A673 (cell line): ENCODE measurements at regions not wholly inside any gene's neighbourhood (a gene's known extent, or its start where the extent isn't known, plus 50 kb on each side); places are given as distances from the start of the nearest gene placed in this dataset.

Source experiments
- BruUV-seq: library from RNA; stranded (reverse); fragments of 400-500 nt; replicated peaks from 2 replicates; lab custom pipeline; 2021; lab: Mats Ljungman, UMichigan
- CTCF ChIA-PET: fragments of 300-600 bp; sonication (Branson Sonifier 250); formaldehyde crosslinking; loops from one replicate; lab custom pipeline; 2022; ENCODE audit warnings: antibody characterized with exemption; lab: Charles Lee
- POLR2A ChIA-PET: fragments of 300-600 bp; sonication (Branson Sonifier 250); formaldehyde crosslinking; loops from one replicate; lab custom pipeline; 2022; ENCODE audit warnings: antibody characterized with exemption; ENCODE audit not compliant: low non-redundant PET; lab: Charles Lee
- DNase-seq: peaks from one replicate; pipeline ENCODE4 v3.0.0-alpha.2; 2015; ENCODE audit warnings: low spot score
- H3K27ac ChIP-seq: fragments of 200-600 bp; sonication (generic); 2 replicates; pipeline ENCODE4 v1.5.1; 2016; ENCODE audit warnings: mixed run types, low read depth, mild to moderate bottlenecking, mixed read lengths, antibody characterized with exemption, low read length; ENCODE audit not compliant: poor library complexity, severe bottlenecking
- H3K27me3 ChIP-seq: fragments of 200-600 bp; sonication (generic); replicated peaks from 2 replicates; pipeline ENCODE4 v1.6.1; 2017; ENCODE audit warnings: mixed run types, low read depth, mild to moderate bottlenecking, mixed read lengths, antibody characterized with exemption, low read length; ENCODE audit not compliant: insufficient read depth, poor library complexity
- H3K36me3 ChIP-seq: fragments of 200-600 bp; sonication (generic); 2 replicates; pipeline ENCODE4 v1.6.1; 2016; ENCODE audit warnings: mixed run types, mild to moderate bottlenecking, mixed read lengths, antibody characterized with exemption, low read length; ENCODE audit not compliant: insufficient read depth, poor library complexity, severe bottlenecking
- H3K4me1 ChIP-seq: fragments of 200-600 bp; sonication (generic); 2 replicates; pipeline ENCODE4 v1.6.1; 2017; ENCODE audit warnings: mixed run types, mild to moderate bottlenecking, mixed read lengths, antibody characterized with exemption, low read length; ENCODE audit not compliant: insufficient read depth, poor library complexity, severe bottlenecking
- H3K4me3 ChIP-seq: fragments of 200-600 bp; sonication (generic); 2 replicates; pipeline ENCODE4 v1.5.1; 2016; ENCODE audit warnings: low read depth, mixed run types, mild to moderate bottlenecking, mixed read lengths, low read length; ENCODE audit not compliant: poor library complexity, severe bottlenecking
- H3K9me3 ChIP-seq: fragments of 200-600 bp; sonication (generic); 2 replicates; pipeline ENCODE4 v1.6.1; 2016; ENCODE audit warnings: mixed run types, low read depth, mild to moderate bottlenecking, mixed read lengths, antibody characterized with exemption, low read length; ENCODE audit not compliant: poor library complexity, severe bottlenecking
- EZH2 ChIP-seq: fragments of 200-600 bp; sonication (generic); IDR thresholded peaks from 2 replicates; pipeline ENCODE4 v1.6.1; 2017; ENCODE audit warnings: borderline replicate concordance, low read depth, mild to moderate bottlenecking, mixed read lengths, antibody characterized with exemption, low read length; ENCODE audit not compliant: poor library complexity, severe bottlenecking
- intact Hi-C: fragments of 100-400 bp; cut with micrococcal nuclease; formaldehyde crosslinking; loops from one replicate; pipeline ENCODE4 v1.10.0; 2022; ENCODE audit not compliant: unreplicated experiment
- TF ChIP-seq, protein P1 (sequence below): fragments of 300-800, 200-600 bp; sonication (generic); conservative IDR thresholded peaks from 2 replicates; pipeline ENCODE4 v1.5.1; 2017; ENCODE audit warnings: low read depth, mild to moderate bottlenecking, antibody characterized with exemption, low read length, moderate library complexity, mixed read lengths

DNA sequence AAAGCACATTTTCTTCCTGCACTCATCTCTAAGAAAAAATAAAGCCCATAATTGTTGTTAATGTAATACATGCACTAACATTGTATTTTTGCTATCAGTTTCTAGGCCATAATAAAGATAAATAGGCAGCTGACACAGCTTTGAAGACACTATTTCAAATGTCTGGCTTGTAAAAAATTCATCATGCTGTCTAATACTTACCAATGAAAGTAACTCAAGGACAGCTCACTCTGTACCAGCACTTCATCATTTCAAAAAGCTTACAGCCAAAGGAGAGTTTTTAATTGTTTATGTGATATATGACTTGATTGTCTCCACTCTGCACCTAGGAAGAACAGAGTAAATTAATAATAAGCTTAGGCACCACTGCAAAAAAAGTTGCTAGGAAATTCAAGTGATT is 1423.3 kb upstream of the PCDH20 start:
- Histone ChIP-seq H3K9me3 (no peaks in the 10 kb centered on the region), H3K27ac (no peak overlapping the region), H3K36me3 (no peaks in the 10 kb centered on the region), H3K4me3 (no peak overlapping the region), H3K27me3 (no peaks in the 10 kb centered on the region), H3K4me1 (no peaks in the 10 kb centered on the region)
- TF ChIP-seq, protein P1, sequence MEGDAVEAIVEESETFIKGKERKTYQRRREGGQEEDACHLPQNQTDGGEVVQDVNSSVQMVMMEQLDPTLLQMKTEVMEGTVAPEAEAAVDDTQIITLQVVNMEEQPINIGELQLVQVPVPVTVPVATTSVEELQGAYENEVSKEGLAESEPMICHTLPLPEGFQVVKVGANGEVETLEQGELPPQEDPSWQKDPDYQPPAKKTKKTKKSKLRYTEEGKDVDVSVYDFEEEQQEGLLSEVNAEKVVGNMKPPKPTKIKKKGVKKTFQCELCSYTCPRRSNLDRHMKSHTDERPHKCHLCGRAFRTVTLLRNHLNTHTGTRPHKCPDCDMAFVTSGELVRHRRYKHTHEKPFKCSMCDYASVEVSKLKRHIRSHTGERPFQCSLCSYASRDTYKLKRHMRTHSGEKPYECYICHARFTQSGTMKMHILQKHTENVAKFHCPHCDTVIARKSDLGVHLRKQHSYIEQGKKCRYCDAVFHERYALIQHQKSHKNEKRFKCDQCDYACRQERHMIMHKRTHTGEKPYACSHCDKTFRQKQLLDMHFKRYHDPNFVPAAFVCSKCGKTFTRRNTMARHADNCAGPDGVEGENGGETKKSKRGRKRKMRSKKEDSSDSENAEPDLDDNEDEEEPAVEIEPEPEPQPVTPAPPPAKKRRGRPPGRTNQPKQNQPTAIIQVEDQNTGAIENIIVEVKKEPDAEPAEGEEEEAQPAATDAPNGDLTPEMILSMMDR, result no peak
- no peak for TF ChIP-seq EZH2
- no peak for DNase-seq
- intact Hi-C loops, result no loop called here
- no TSS peak for BruUV-seq
- POLR2A ChIA-PET, result no interaction called here
- CTCF ChIA-PET, result no interaction called here

DNA sequence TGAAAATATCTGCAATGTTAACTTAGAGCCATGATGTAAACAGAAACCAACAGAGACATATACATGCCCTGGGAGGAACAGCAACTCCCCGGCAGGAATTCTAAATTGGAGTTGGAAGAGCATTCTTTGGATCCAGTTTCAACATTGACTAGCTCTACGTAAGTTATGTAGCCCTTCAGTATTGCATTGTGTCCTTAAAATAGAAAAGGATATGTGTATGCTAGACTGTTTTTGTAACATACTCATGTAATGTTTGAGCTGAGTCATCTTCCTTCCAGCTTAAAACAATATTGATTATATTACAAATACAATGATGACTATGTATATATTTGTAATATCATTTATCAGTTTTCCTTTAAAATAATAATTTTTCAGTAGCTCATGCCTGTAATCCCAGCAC is 1422.2 kb upstream of the PCDH20 start:
- POLR2A ChIA-PET, result no interaction called here
- CTCF ChIA-PET, result no interaction called here
- DNase-seq, result no peak
- intact Hi-C loops, result no loop called here
- Histone ChIP-seq H3K27me3 (no peaks in the 10 kb centered on the region), H3K4me1 (no peaks in the 10 kb centered on the region), H3K9me3 (no peaks in the 10 kb centered on the region), H3K36me3 (no peaks in the 10 kb centered on the region), H3K27ac (no peak overlapping the region), H3K4me3 (no peak overlapping the region)
- no TSS peak for BruUV-seq
- TF ChIP-seq EZH2, result no peak
- TF ChIP-seq, protein P1, result no peak

DNA sequence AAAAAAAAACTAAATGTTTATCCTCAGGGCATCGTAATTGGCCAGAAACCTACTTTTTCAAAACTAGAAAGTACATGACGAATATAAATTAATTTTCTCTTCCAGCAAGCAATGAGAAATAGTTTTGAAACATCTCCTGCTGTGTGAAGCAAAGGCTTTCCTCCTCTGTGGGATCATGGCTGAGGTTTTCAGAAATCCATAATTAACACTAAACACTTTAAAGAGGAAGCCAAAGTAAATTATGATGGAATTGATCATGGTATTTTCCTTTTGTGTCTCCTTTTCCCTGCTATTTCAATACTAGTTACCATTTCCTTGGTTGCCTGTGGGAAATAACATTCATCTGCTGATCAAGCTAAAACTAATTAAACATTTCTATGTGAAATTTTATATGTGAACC is 1413.8 kb upstream of the PCDH20 start:
- ChIA-PET POLR2A (interaction anchor here (0.6 kb wide), 1 partner anchor 500 kb away, joined by 6 read pairs; no protein-coding TSS in a partner anchor), CTCF (no interaction called here)
- Histone ChIP-seq H3K4me1 (no peaks in the 10 kb centered on the region), H3K36me3 (no peaks in the 10 kb centered on the region), H3K27ac (no peak overlapping the region), H3K9me3 (no peaks in the 10 kb centered on the region), H3K27me3 (no peaks in the 10 kb centered on the region), H3K4me3 (no peak overlapping the region)
- intact Hi-C loops, result no loop called here
- TF ChIP-seq EZH2, result no peak
- TF ChIP-seq, protein P1, result no peak
- peak; percentile 33 for DNase-seq
- no TSS peak for BruUV-seq
